GM19240 (cell line): ENCODE measurements at regions not wholly inside any gene's neighbourhood (a gene's known extent, or its start where the extent isn't known, plus 50 kb on each side); places are given as distances from the start of the nearest gene placed in this dataset.

ENCODE experiments used
- DNase-seq: peaks from one replicate; pipeline ENCODE4 v3.0.0; 2011; ENCODE audit warnings: low spot score; ENCODE audit not compliant: insufficient read length

DNA sequence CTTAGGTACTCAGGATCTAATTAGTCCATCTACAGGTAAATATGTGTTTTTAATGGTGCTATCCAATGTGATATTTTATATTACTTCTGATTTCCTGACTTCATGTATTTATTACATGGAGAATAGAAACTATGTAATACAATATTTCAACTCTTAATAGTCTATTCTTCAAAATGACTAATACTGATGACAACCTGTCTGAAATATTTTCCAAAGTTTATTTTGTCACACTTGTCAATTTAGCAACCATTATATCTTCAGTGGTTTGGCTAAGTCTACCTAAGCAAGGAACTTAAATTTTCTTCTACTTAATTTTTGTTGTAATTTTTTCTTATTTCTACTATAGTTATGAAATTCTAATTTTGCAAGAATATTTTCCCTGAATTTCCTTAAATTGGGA lies 55.0 kb upstream of the CNTN5 start:
- no peak for DNase-seq

DNA sequence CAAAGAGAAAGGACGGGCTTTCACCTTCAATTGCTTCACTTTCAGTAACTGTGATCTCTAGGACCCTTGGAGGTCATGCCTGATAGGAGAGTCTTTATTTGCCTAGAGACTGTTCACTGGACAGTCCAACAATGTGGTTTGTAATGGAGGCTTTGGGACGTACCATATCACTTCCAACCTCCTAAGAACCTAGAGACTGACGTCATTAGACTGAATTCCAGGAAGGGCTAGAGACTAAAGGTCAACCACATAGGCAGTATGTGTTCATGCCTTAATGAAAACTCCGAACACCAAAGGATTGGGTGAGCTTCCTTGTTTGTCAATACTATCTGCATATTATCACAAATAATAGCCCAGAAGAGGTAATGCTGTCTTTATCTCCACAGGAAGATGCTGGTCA lies 53.7 kb upstream of the CNTN5 start:
- no peak for DNase-seq
